AG09319 (cell line): ENCODE measurements at regions not wholly inside any gene's neighbourhood (a gene's known extent, or its start where the extent isn't known, plus 50 kb on each side); places are given as distances from the start of the nearest gene placed in this dataset.
"Not testable (repeated sequence)": the region's sequence is repeated elsewhere in the genome, so short reads cannot be mapped to it uniquely, and the experiment has no call there.

Experiments used
- DNase-seq: peaks from one replicate; pipeline ENCODE4 v3.0.0-alpha.2; 2010; ENCODE audit warnings: low read depth; ENCODE audit errors: extremely low read depth
- CTCF ChIP-seq: IDR thresholded peaks from 2 replicates; pipeline ENCODE4 v1.5.1; 2011; ENCODE audit warnings: low read depth, mild to moderate bottlenecking, inconsistent platforms, low read length, moderate library complexity

DNA sequence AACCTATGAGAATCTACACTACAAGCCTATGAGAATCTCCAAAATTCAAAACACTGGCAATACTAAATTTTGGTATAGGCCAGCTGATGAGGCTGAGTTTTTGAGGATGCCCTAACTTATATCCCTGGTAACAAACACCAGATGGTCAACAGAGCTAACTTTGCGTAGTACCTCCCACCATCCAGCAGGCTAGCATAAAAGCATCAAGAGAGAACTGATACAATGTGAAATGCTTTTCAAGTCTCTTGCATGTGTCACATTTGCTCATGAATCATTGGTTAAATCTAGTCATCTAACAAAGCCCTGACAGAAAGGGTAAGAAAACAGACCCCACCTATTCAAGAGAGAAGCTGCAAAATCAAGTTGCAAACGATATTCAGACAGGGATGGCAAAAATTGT lies 1609.7 kb upstream of the CDH9 start:
- DNase-seq, result no peak
- TF ChIP-seq CTCF, result no peak

DNA sequence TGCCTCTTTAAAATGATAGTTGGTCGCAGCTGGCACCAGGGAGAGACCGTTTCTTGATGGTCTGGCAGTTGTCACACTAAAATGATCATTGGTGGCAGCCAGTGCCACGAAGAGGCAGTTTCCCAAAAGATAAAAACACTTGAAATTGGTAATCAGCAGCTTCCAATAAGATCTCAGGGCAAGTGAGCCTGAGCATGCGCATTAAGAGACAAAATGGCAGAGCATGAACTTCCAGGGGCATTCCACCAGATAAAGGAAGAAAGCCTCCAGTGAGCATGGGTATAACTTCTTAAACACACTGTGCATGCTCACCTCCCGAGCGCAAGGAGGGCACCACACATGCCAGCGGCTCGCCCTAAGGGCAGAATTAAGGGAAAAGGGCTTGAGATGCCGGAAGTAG lies 1594.2 kb upstream of the CDH9 start:
- no peak for TF ChIP-seq CTCF
- no peak for DNase-seq

DNA sequence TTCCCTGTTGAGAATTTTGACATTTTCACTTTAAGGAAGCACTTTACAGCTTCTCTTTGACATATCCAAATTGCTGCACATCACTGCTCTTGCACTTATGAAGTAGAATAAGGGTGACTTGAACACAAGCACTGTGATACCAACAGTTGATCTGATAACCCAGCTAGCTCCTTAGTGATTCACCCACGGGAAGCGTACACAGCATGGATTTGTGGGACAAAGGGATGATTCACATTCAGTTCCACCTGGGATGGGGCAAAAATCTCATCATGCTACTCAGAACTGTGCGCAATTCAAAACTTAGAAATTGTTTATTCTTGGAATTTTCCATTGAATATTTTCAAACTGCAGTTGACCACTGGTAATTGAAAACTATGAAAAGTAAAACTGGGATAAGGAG lies 1565.5 kb upstream of the CDH9 start:
- DNase-seq, result no peak
- TF ChIP-seq CTCF, result no peak

DNA sequence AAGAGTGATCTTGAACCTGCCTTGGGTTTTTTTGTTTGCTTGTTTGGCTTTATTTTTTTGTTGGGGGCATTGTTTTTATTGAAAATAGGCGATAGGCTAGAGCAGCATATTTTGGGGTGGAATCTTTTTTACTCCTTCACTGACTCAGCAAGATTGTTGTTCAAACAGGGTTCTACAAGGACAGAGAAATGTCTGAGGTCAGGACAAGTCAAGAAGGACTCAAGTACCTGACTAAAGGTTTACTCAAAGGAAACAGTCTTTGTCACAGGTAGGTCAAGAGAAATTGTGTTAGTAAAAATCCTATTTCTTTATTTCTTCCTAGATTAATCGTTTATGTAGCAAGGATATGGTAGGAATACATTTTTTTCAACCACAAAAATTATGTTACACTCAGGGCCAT lies 1564.0 kb upstream of the CDH9 start:
- TF ChIP-seq CTCF, result no peak
- no peak for DNase-seq

- not testable (repeated sequence) for DNase-seq
Observed at GRCh38 chr5:28596707-28597106, 1558.3 kb upstream of the CDH9 start.

DNA sequence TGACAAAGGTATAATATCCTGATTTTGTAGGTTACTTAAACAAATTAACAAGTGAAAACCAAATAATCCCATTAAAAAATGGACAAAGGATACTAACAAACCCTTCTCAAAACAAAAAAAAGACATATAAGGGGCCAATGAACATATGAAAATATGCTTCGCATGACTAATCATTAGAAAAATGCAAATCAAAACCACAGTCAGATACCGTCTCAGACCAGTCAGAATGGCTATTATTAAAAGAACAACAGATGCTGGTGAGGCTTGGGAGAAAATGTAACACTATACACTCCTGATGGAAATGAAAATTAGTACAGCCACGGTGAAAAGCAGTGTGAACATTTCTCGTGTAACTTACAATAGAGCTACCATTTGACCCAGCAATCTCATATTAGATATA lies 1542.2 kb upstream of the CDH9 start:
- no peak for TF ChIP-seq CTCF
- no peak for DNase-seq

DNA sequence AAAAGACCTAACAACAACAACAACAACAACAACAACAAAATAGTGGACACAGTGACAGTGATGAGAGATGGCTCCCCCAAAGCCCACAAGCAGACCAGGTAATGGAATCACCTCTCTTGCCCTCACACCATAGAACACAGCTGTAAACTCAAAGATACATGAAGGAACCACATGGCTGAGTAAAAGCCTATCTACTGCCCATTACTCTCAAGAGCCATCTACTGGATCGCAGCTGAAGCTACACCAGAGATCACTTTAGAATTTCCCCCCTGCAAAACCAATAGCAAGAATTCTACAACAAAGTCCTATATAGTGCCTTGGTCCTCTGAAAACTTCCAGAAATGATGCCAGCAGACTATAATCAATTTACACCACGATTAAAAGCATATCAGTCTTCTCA lies 1537.6 kb upstream of the CDH9 start:
- TF ChIP-seq CTCF, result no peak
- DNase-seq, result no peak

- no peak for DNase-seq
- TF ChIP-seq CTCF, result no peak
Observed at GRCh38 chr5:28575368-28575767, 1537.0 kb upstream of the CDH9 start.
